ENCODE measurements at regions not wholly inside any gene's neighbourhood (a gene's known extent, or its start where the extent isn't known, plus 50 kb on each side); places are given as distances from the start of the nearest gene placed in this dataset.

DNA sequence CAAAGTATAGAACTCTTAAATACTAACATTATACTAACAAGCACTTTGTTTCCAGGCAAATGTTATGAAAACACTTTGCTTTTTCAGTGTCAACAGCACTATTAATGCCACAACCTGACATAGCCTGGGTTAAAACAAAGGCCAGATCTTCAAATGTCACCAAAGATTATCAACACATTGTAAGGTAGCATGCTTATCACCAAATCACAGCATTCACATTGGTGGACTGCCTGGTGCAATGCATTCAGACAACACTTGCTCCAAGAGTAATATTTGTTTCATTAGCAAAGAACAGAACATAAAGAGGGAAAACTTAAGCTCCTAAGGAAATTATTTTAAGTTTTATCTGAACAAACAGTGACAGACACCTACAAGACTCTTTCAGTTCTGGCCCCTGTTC is 1361.2 kb downstream of the CDH8 start:
- TF ChIP-seq CTCF (conservative IDR thresholded peaks at IDR 0.05 in 1 of 2, IDR thresholded peaks at IDR 0.05 in 1 of 2; ENCODE audit: extremely low read depth in 1 of 2, insufficient read depth in 1 of 2, low read depth in 1 of 2, low read length in 2 of 2) (no peak), EZH2 (IDR thresholded peaks at IDR 0.05; ENCODE audit: borderline replicate concordance, low read length) (no peak)
